PC-3 (cell line): ENCODE measurements at regions not wholly inside any gene's neighbourhood (a gene's known extent, or its start where the extent isn't known, plus 50 kb on each side); places are given as distances from the start of the nearest gene placed in this dataset.

Source experiments
- CTCF ChIP-seq: fragments of 300-600 bp; sonication (generic); conservative IDR thresholded peaks from 2 replicates; pipeline ENCODE4 v1.5.1; 2017; ENCODE audit warnings: antibody characterized with exemption, low read depth, mild to moderate bottlenecking, low read length
- EZH2 ChIP-seq: fragments of 300-600 bp; sonication (generic); IDR thresholded peaks from one replicate; pipeline ENCODE4 v1.6.1; 2017; ENCODE audit warnings: antibody characterized with exemption, mild to moderate bottlenecking, low read length; ENCODE audit not compliant: unreplicated experiment
- EZH2phosphoT487 ChIP-seq: fragments of 300-600 bp; sonication (generic); IDR thresholded peaks from 2 replicates; pipeline ENCODE4 v1.6.1; 2018; ENCODE audit warnings: mild to moderate bottlenecking, antibody characterized with exemption, low read length, borderline replicate concordance

GRCh38 chr1:197998110-197998509 lies 80.9 kb downstream of the LHX9 start:
- TF ChIP-seq CTCF (no peak), EZH2phosphoT487 (no peak), EZH2 (no peak)
